Neural cell (in vitro differentiated cells): ENCODE measurements at regions not wholly inside any gene's neighbourhood (a gene's known extent, or its start where the extent isn't known, plus 50 kb on each side); places are given as distances from the start of the nearest gene placed in this dataset.

Experiments used
- H2AFZ ChIP-seq: fragments of 200-600, 300-800 bp; sonication (generic), shearing (Covaris generic); 2 replicates; pipeline ENCODE4 v1.6.0; 2014; ENCODE audit warnings: low read depth, mild to moderate bottlenecking, antibody characterized with exemption, low read length, moderate library complexity
- H3F3A ChIP-seq: fragments of 200-600 bp; shearing (Covaris generic); 2 replicates; pipeline ENCODE4 v1.6.1; 2016; ENCODE audit warnings: mild to moderate bottlenecking, moderate library complexity, mixed read lengths, antibody characterized with exemption, low read length; ENCODE audit not compliant: insufficient read depth, poor library complexity, severe bottlenecking
- H3K27ac ChIP-seq: fragments of 200-600, 300-800 bp; sonication (generic), shearing (Covaris generic); 2 replicates; pipeline ENCODE4 v1.5.1; 2014; ENCODE audit warnings: mild to moderate bottlenecking, low read length, moderate library complexity
- H3K27me3 ChIP-seq: fragments of 300-800, 200-600 bp; sonication (generic), shearing (Covaris generic); 2 replicates; pipeline ENCODE4 v1.6.0; 2014; ENCODE audit warnings: mild to moderate bottlenecking, low read depth, low read length, moderate library complexity; ENCODE audit not compliant: insufficient read depth
- H3K36me3 ChIP-seq: fragments of 300-800, 200-600 bp; sonication (generic), shearing (Covaris generic); 2 replicates; pipeline ENCODE4 v1.5.1; 2014; ENCODE audit warnings: mild to moderate bottlenecking, antibody characterized with exemption, low read length, moderate library complexity; ENCODE audit not compliant: insufficient read depth
- H3K4me2 ChIP-seq: fragments of 300-800, 200-600 bp; sonication (generic), shearing (Covaris generic); 2 replicates; pipeline ENCODE4 v1.6.0; 2014; ENCODE audit warnings: mild to moderate bottlenecking, low read length
- H3K4me3 ChIP-seq: fragments of 300-800, 200-600 bp; sonication (generic), shearing (Covaris generic); 2 replicates; pipeline ENCODE4 v1.5.1; 2014; ENCODE audit warnings: mild to moderate bottlenecking, low read length, moderate library complexity
- H3K79me2 ChIP-seq: fragments of 200-600 bp; shearing (Covaris generic); replicated peaks from 2 replicates; pipeline ENCODE4 v1.6.0; 2014; ENCODE audit warnings: mild to moderate bottlenecking, low read length, moderate library complexity; ENCODE audit not compliant: insufficient read depth
- H3K9ac ChIP-seq: fragments of 300-800, 200-600 bp; sonication (generic), shearing (Covaris generic); 2 replicates; pipeline ENCODE4 v1.6.1; 2016; ENCODE audit warnings: mild to moderate bottlenecking, low read length, mixed read lengths
- H3K9me2 ChIP-seq: fragments of 200-600 bp; shearing (Covaris generic); 2 replicates; pipeline ENCODE4 v1.6.1; 2016; ENCODE audit warnings: mild to moderate bottlenecking, low read length, mixed read lengths; ENCODE audit not compliant: insufficient read depth
- H3K9me3 ChIP-seq: fragments of 200-600, 300-800 bp; sonication (generic), shearing (Covaris generic); 2 replicates; pipeline ENCODE4 v1.6.1; 2016; ENCODE audit warnings: mild to moderate bottlenecking, mixed run types, low read length, moderate library complexity, mixed read lengths
- H4K20me1 ChIP-seq: fragments of 200-600 bp; shearing (Covaris generic); 2 replicates; pipeline ENCODE4 v1.6.1; 2016; ENCODE audit warnings: mild to moderate bottlenecking, mixed run types; ENCODE audit not compliant: insufficient read depth
- EP300 ChIP-seq: fragments of 450-650 bp; conservative IDR thresholded peaks from 2 replicates; pipeline ENCODE4 v1.6.1; 2014; ENCODE audit warnings: antibody characterized with exemption, mild to moderate bottlenecking, moderate library complexity; ENCODE audit not compliant: poor library complexity, severe bottlenecking
- EZH2 ChIP-seq: fragments of 200-600, 300-800 bp; shearing (Covaris generic), sonication (generic); IDR thresholded peaks from 2 replicates; pipeline ENCODE4 v1.6.1; 2014; ENCODE audit warnings: antibody characterized with exemption, low read length, borderline replicate concordance, mild to moderate bottlenecking; ENCODE audit not compliant: insufficient read depth, poor library complexity, severe bottlenecking
- MXI1 ChIP-seq: fragments of 450-650 bp; conservative IDR thresholded peaks from 2 replicates; pipeline ENCODE4 v1.6.1; 2014; ENCODE audit warnings: antibody characterized with exemption, mild to moderate bottlenecking; ENCODE audit not compliant: poor library complexity, severe bottlenecking
- POLR2AphosphoS5 ChIP-seq: IDR thresholded peaks from 2 replicates; pipeline ENCODE4 v1.6.1; 2012
- RAD21 ChIP-seq: fragments of 450-650 bp; conservative IDR thresholded peaks from 2 replicates; pipeline ENCODE4 v1.6.1; 2014; ENCODE audit warnings: antibody characterized with exemption, mild to moderate bottlenecking, moderate library complexity
- SMC3 ChIP-seq: fragments of 450-650 bp; conservative IDR thresholded peaks from 2 replicates; pipeline ENCODE4 v1.6.1; 2014; ENCODE audit warnings: antibody characterized with exemption, mild to moderate bottlenecking, moderate library complexity; ENCODE audit not compliant: poor library complexity
- TAF1 ChIP-seq: IDR thresholded peaks from 2 replicates; pipeline ENCODE4 v1.6.1; 2012; ENCODE audit warnings: low read depth
- TF ChIP-seq, protein P1 (sequence below): IDR thresholded peaks from 2 replicates; pipeline ENCODE4 v1.6.1; 2012; ENCODE audit warnings: borderline replicate concordance
- TF ChIP-seq, protein P2 (sequence below): fragments of 450-650 bp; IDR thresholded peaks from 2 replicates; pipeline ENCODE4 v1.5.1; 2014; ENCODE audit warnings: antibody characterized with exemption, mild to moderate bottlenecking, moderate library complexity; ENCODE audit not compliant: poor library complexity, severe bottlenecking

DNA sequence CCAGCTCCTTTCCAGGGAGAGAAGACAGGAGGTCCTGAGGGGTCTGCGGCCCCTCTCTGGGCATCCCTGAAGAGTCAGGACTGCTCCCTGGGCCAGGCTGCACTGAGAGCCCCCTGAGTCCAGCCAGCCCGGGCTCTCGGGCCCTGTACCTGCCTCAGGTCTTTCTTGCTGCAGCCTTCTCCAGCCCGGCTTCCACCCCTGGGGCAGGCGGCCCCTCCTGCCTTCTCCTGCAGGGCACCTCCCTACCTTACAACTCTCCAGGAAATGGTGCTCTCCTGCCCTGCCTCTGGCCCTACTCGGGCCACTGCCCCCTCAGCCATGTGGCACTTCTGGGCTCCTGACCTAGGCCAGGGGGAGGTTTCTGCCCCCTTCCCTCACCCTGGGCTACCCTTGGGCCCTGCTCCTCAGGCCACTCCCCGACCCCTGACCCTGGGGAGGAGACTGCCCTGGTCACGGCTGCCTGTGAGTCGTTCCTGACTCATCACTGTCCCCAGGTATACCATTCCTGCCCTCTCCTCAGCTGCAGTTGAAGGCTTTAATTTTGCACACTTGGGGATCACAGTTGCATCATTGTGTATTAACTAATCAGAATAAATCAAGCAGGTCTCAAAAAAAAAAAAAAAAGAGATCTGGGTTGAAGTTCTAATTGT, 251.1 kb downstream of the NXPE2 start:
- no peaks in the 10 kb centered on the region for H3K9me2 ChIP-seq
- H3F3A ChIP-seq: no peaks in the 10 kb centered on the region
- no peak overlapping the region for H3K9ac ChIP-seq
- H3K27ac ChIP-seq: no peak overlapping the region
- no peaks in the 10 kb centered on the region for H4K20me1 ChIP-seq
- no peaks in the 10 kb centered on the region for H3K27me3 ChIP-seq
- H3K79me2 ChIP-seq: no peaks in the 10 kb centered on the region
- no peaks in the 10 kb centered on the region for H3K36me3 ChIP-seq
- no peak overlapping the region for H2AFZ ChIP-seq
- H3K4me3 ChIP-seq: no peak overlapping the region
- H3K4me2 ChIP-seq: no peak overlapping the region
- TF ChIP-seq EZH2: no peak
- no peak for TF ChIP-seq EP300
- no peaks in the 10 kb centered on the region for H3K9me3 ChIP-seq

DNA sequence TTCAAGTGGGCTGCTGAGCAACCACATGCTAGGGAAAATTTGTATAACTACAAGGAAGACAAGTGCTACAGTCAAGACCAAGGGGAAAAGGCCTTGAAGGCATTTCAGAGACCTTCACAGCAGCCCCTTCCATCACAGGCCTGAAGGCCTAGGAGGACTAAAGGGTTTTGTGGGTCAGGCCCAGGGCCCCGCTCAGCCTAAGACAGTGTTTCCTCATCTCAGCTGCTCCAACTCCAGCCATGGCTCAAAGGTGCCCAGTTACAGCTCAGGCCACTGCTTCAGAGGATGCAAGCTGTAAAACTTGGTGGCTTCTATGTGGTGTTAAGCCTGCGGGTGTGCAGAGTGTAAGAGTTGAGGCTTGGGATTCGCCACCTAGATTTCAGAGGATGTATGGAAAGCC, 260.5 kb downstream of the NXPE2 start:
- no peaks in the 10 kb centered on the region for H3K9me2 ChIP-seq
- H3K9me3 ChIP-seq: no peaks in the 10 kb centered on the region
- no peak overlapping the region for H3K4me3 ChIP-seq
- H3K36me3 ChIP-seq: no peaks in the 10 kb centered on the region
- H3K4me2 ChIP-seq: no peak overlapping the region
- H2AFZ ChIP-seq: no peak overlapping the region
- no peak overlapping the region for H3K27ac ChIP-seq
- H3K9ac ChIP-seq: no peak overlapping the region
- no peaks in the 10 kb centered on the region for H3K27me3 ChIP-seq
- no peak for TF ChIP-seq EZH2
- TF ChIP-seq TAF1: no peak
- TF ChIP-seq POLR2AphosphoS5: no peak
- no peak for TF ChIP-seq MXI1
- TF ChIP-seq, protein P1, sequence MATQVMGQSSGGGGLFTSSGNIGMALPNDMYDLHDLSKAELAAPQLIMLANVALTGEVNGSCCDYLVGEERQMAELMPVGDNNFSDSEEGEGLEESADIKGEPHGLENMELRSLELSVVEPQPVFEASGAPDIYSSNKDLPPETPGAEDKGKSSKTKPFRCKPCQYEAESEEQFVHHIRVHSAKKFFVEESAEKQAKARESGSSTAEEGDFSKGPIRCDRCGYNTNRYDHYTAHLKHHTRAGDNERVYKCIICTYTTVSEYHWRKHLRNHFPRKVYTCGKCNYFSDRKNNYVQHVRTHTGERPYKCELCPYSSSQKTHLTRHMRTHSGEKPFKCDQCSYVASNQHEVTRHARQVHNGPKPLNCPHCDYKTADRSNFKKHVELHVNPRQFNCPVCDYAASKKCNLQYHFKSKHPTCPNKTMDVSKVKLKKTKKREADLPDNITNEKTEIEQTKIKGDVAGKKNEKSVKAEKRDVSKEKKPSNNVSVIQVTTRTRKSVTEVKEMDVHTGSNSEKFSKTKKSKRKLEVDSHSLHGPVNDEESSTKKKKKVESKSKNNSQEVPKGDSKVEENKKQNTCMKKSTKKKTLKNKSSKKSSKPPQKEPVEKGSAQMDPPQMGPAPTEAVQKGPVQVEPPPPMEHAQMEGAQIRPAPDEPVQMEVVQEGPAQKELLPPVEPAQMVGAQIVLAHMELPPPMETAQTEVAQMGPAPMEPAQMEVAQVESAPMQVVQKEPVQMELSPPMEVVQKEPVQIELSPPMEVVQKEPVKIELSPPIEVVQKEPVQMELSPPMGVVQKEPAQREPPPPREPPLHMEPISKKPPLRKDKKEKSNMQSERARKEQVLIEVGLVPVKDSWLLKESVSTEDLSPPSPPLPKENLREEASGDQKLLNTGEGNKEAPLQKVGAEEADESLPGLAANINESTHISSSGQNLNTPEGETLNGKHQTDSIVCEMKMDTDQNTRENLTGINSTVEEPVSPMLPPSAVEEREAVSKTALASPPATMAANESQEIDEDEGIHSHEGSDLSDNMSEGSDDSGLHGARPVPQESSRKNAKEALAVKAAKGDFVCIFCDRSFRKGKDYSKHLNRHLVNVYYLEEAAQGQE: no peak
- no peak for TF ChIP-seq EP300
- no peak for TF ChIP-seq SMC3
- TF ChIP-seq, protein P2, sequence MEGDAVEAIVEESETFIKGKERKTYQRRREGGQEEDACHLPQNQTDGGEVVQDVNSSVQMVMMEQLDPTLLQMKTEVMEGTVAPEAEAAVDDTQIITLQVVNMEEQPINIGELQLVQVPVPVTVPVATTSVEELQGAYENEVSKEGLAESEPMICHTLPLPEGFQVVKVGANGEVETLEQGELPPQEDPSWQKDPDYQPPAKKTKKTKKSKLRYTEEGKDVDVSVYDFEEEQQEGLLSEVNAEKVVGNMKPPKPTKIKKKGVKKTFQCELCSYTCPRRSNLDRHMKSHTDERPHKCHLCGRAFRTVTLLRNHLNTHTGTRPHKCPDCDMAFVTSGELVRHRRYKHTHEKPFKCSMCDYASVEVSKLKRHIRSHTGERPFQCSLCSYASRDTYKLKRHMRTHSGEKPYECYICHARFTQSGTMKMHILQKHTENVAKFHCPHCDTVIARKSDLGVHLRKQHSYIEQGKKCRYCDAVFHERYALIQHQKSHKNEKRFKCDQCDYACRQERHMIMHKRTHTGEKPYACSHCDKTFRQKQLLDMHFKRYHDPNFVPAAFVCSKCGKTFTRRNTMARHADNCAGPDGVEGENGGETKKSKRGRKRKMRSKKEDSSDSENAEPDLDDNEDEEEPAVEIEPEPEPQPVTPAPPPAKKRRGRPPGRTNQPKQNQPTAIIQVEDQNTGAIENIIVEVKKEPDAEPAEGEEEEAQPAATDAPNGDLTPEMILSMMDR: no peak
- no peak for TF ChIP-seq RAD21
- H4K20me1 ChIP-seq: no peaks in the 10 kb centered on the region
- H3K79me2 ChIP-seq: no peaks in the 10 kb centered on the region
- no peaks in the 10 kb centered on the region for H3F3A ChIP-seq
